Right lobe of liver (tissue), 6 donors: ENCODE measurements at regions not wholly inside any gene's neighbourhood (a gene's known extent, or its start where the extent isn't known, plus 50 kb on each side); places are given as distances from the start of the nearest gene placed in this dataset.

ENCODE experiments used
- ATAC-seq, 4 donors: fragments of 200-7000 bp; cut with Tn5 transposase; one replicate each; pipeline ENCODE4 v1.9.1; 2020; ENCODE audit warnings: mild to moderate bottlenecking in 4 of 4, moderate library complexity in 4 of 4
- DNase-seq, 3 donors: peaks; one replicate each; pipeline ENCODE4 v3.0.0-alpha.2; 2020
- H3K27ac ChIP-seq, 3 donors: fragments of 200-600 bp; one replicate each; pipeline ENCODE4 v1.8.0; 2022
- H3K27me3 ChIP-seq, 2 donors: fragments of 200-600 bp; one replicate each; pipeline ENCODE4 v1.8.0; 2022
- H3K36me3 ChIP-seq, 4 donors: fragments of 200-600 bp; sonication (generic) in 1 of 4; one replicate each; pipeline versions ENCODE4 v1.5.1 to v1.8.0; 2017 to 2022; ENCODE audit warnings: control low read depth in 1 of 4
- H3K4me1 ChIP-seq, 4 donors: fragments of 200-600 bp; sonication (generic) in 1 of 4; one replicate each; pipeline versions ENCODE4 v1.5.1 to v1.8.0; 2017 to 2022; ENCODE audit warnings: control low read depth in 1 of 4
- H3K4me3 ChIP-seq, 3 donors: fragments of 200-600 bp; one replicate each; pipeline ENCODE4 v1.8.0; 2022
- H3K9me3 ChIP-seq, 4 donors: fragments of 200-600 bp; sonication (generic) in 1 of 4; one replicate each; pipeline versions ENCODE4 v1.5.1 to v1.8.0; 2017 to 2022; ENCODE audit warnings: control low read depth in 1 of 4
- CTCF ChIP-seq, 4 donors: fragments of 200-600 bp in 3 of 4; fragments of 450-650 bp in 1 of 4; IDR thresholded peaks; one replicate each; pipeline versions ENCODE4 v1.5.1 to v1.8.0; 2016 to 2022; ENCODE audit warnings: antibody characterized with exemption in 4 of 4, mild to moderate bottlenecking in 2 of 4
- POLR2A ChIP-seq: fragments of 450-650 bp; IDR thresholded peaks from one replicate; pipeline ENCODE4 v1.6.1; 2017; ENCODE audit warnings: antibody characterized with exemption, mild to moderate bottlenecking
- WGBS: methylation state at CpG from one replicate; pipeline ENCODE4 v1.1.6; 2018; ENCODE audit warnings: low coverage, low lambda C conversion rate; ENCODE audit not compliant: insufficient coverage; ENCODE audit errors: missing lambda C conversion rate; 5-methylcytosine and 5-hydroxymethylcytosine counted together
- intact Hi-C, 2 donors: fragments of 100-400 bp; cut with DNase I; formaldehyde crosslinking; loops; one replicate each; pipeline versions ENCODE4 v1.11.2 to v1.14.1; 2022
- donor health status: DM: no; HTN: yes; CAD: no.
- donor health status: DM: no; HTN: no; CAD: no.
- donor health status: DM: no; HTN: no; CAD: no.
- donor health status: DM: no; HTN: yes; CAD: no.
- donor health status: DM: no; HTN: yes; CAD: no.

DNA sequence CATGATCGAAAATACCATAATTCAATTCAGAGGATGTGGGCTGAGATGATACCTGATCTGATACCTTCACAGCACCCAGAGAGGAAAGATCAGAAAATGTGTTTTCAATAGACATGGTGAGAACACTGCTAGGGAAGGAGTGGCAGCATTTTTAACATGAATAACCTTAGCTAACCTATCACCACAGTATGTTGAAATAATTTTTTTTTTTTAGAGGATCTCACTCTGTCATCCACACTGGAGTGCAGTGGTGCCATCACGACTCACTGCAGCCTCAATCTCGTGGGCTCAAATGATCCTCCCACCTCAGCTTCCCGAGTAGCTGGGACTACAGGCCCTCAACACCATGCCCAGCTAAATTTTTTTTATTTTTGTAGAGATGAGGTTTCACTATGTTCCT is 90.5 kb upstream of the RAPGEF2 start:
- intact Hi-C loops, result no loop called here
- TF ChIP-seq CTCF (IDR thresholded peaks at IDR 0.05), result no peak
- TF ChIP-seq POLR2A, result no peak
- no peaks in the 10 kb centered on the region for H3K27me3 ChIP-seq
- no peak overlapping the region for H3K4me3 ChIP-seq
- peak overlapping the region in 2 of 3 donors; percentile 70 to 94 for H3K27ac ChIP-seq
- ATAC-seq (peak in 1 of 4 donors; percentile 9), DNase-seq (no peak)
- peaks cover 0 to 65% (median 16%) of the 10 kb centered on the region in 4 donors for H3K4me1 ChIP-seq
- H3K9me3 ChIP-seq, result no peaks in the 10 kb centered on the region
- 56% methylated on average over 4 of the region's 4 CpGs for WGBS
- no peaks in the 10 kb centered on the region for H3K36me3 ChIP-seq

DNA sequence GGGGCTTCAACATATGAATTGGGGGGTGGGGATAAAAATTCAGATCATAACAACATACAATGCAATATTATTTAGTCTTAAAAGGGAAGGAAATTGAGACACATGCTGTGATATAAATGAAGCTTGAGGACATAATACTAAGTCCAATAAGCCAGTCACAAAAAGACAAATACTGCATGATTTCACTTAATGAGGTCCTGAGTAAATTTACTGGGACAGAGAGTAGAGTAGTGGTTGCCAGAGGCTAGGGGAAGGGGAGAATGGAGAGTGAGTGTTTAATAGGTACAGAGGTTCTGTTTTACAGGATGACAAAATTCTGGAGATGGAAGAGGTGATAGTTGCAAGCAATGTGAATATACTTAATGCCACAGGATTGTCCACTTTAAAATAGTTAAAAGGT is 89.2 kb upstream of the RAPGEF2 start:
- ATAC-seq (peak; percentile 17 to 62 (median 40)), DNase-seq (no peak)
- H3K27me3 ChIP-seq, result no peaks in the 10 kb centered on the region
- intact Hi-C loops, result no loop called here
- H3K27ac ChIP-seq, result peak overlapping the region; percentile 20 to 94 (median 70)
- H3K4me1 ChIP-seq, result peaks cover 0 to 65% (median 16%) of the 10 kb centered on the region in 4 donors
- H3K9me3 ChIP-seq, result no peaks in the 10 kb centered on the region
- no peaks in the 10 kb centered on the region for H3K36me3 ChIP-seq
- no peak for TF ChIP-seq POLR2A
- no peak for TF ChIP-seq CTCF (IDR thresholded peaks at IDR 0.05)
- no peak overlapping the region for H3K4me3 ChIP-seq

- H3K27me3 ChIP-seq, result no peaks in the 10 kb centered on the region
- no peak for TF ChIP-seq CTCF (IDR thresholded peaks at IDR 0.05)
- TF ChIP-seq POLR2A, result no peak
- DNase-seq (no peak), ATAC-seq (peak in 1 of 4 donors; percentile 46)
- no peaks in the 10 kb centered on the region for H3K36me3 ChIP-seq
- peaks cover 0 to 60% (median 14%) of the 10 kb centered on the region in 4 donors for H3K4me1 ChIP-seq
- intact Hi-C loops, result no loop called here
- WGBS, result 46% methylated on average over 4 of the region's 4 CpGs
- H3K4me3 ChIP-seq, result no peak overlapping the region
- peak overlapping the region; percentile 2 to 48 (median 15) for H3K27ac ChIP-seq
- H3K9me3 ChIP-seq, result no peaks in the 10 kb centered on the region
Measured at GRCh38 chr4:159014859-159015258, 88.0 kb upstream of the RAPGEF2 start.

DNA sequence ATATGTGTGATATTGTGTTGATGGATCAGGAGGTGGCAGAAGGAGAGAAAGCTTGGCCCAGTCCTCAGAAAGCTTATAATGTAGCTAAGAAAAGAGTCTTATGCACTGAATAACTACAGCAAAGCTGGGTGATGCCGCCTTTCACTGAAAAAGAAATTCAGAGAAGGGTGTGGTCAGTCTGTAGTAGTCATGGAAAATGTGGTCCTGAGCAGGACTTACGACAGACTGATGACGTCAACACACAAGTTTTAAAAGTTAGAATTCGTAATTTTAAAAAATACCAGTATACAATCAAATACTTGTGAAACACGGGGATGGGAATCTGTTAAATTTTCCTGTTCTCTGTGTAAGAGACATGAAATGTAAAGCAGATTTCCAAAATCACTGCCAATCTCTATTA is 87.0 kb upstream of the RAPGEF2 start:
- no peak for TF ChIP-seq POLR2A
- no peak for TF ChIP-seq CTCF (IDR thresholded peaks at IDR 0.05)
- intact Hi-C loops, result no loop called here
- Histone ChIP-seq H3K27me3 (no peaks in the 10 kb centered on the region), H3K4me1 (peaks cover 0 to 54% (median 12%) of the 10 kb centered on the region in 4 donors), H3K27ac (peak overlapping the region in 1 of 3 donors; percentile 15), H3K4me3 (no peak overlapping the region), H3K9me3 (no peaks in the 10 kb centered on the region), H3K36me3 (no peaks in the 10 kb centered on the region)
- WGBS, result 86% methylated on average over 5 of the region's 5 CpGs
- no peak for ATAC-seq
- DNase-seq, result no peak

DNA sequence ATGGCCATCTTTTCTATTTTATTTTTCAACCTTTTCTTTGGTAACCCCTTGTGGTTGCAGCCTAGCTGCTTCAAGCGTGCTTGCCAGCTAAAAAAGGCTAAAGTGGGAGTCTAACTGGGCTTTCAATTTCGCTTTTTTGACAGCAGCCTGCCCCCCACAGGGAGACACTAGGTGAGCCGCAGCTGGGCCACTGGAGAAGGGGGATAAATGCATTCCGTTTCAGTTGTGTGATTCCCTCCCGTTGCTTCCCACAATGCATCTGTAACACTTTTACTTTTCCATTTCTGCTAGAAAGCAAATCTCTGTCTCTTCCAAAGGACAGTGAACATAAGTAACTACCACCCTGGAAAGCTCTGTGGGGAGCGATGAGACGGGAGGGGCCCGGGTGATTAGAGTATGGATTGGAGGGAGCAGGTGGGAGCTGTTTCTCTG is 86.3 kb upstream of the RAPGEF2 start:
- intact Hi-C loops, result no loop called here
- Histone ChIP-seq H3K4me3 (peak overlapping the region in 1 of 3 donors; percentile 3), H3K4me1 (peaks cover 0 to 49% (median 8%) of the 10 kb centered on the region in 4 donors), H3K27ac (peak overlapping the region in 2 of 3 donors; percentile 35), H3K27me3 (no peaks in the 10 kb centered on the region), H3K9me3 (no peaks in the 10 kb centered on the region), H3K36me3 (no peaks in the 10 kb centered on the region)
- ATAC-seq (peak; percentile 58 to 78 (median 66)), DNase-seq (peak in 2 of 3 donors; percentile 31 to 64)
- TF ChIP-seq CTCF (IDR thresholded peaks at IDR 0.05) (peak; percentile 22 to 48 (median 36)), POLR2A (no peak)
- 35% methylated on average over 8 of the region's 8 CpGs for WGBS
